IPS DF 19.7 (cell line): ENCODE measurements at regions not wholly inside any gene's neighbourhood (a gene's known extent, or its start where the extent isn't known, plus 50 kb on each side); places are given as distances from the start of the nearest gene placed in this dataset.

Experiments
- DNase-seq: peaks from one replicate; pipeline ENCODE4 v3.0.0-alpha.2; 2013; ENCODE audit warnings: low read depth, low spot score

GRCh38 chrX:87727620-87728019 lies 210.0 kb downstream of the KLHL4 start:
- DNase-seq = no peak

GRCh38 chrX:87728024-87728423 lies 210.4 kb downstream of the KLHL4 start:
- DNase-seq = no peak

GRCh38 chrX:87728459-87728858 lies 210.9 kb downstream of the KLHL4 start:
- no peak for DNase-seq

GRCh38 chrX:87732133-87732532 lies 214.5 kb downstream of the KLHL4 start:
- no peak for DNase-seq

GRCh38 chrX:87736576-87736975 lies 219.0 kb downstream of the KLHL4 start:
- DNase-seq = no peak

- no peak for DNase-seq
Observed at GRCh38 chrX:87744391-87744790, 226.8 kb downstream of the KLHL4 start.

GRCh38 chrX:87755493-87755892 lies 237.9 kb downstream of the KLHL4 start:
- DNase-seq = no peak

- no peak for DNase-seq
Observed at GRCh38 chrX:87788976-87789375, 271.4 kb downstream of the KLHL4 start.

GRCh38 chrX:87798039-87798438 lies 280.4 kb downstream of the KLHL4 start:
- DNase-seq = no peak

- DNase-seq = no peak
Observed at GRCh38 chrX:87805829-87806490, 288.4 kb downstream of the KLHL4 start.

GRCh38 chrX:87808576-87809243 lies 291.1 kb downstream of the KLHL4 start:
- no peak for DNase-seq

- no peak for DNase-seq
Observed at GRCh38 chrX:87813566-87813965, 296.0 kb downstream of the KLHL4 start.

GRCh38 chrX:87846956-87847355 lies 329.4 kb downstream of the KLHL4 start:
- no peak for DNase-seq

GRCh38 chrX:87873347-87873941 lies 355.8 kb downstream of the KLHL4 start:
- DNase-seq = no peak

- no peak for DNase-seq
Observed at GRCh38 chrX:87874043-87874442, 356.4 kb downstream of the KLHL4 start.

- no peak for DNase-seq
Observed at GRCh38 chrX:87878926-87879325, 361.3 kb downstream of the KLHL4 start.

GRCh38 chrX:87890437-87890836 lies 372.8 kb downstream of the KLHL4 start:
- no peak for DNase-seq

GRCh38 chrX:87895421-87895820 lies 377.8 kb downstream of the KLHL4 start:
- no peak for DNase-seq

GRCh38 chrX:87896057-87896456 lies 378.5 kb downstream of the KLHL4 start:
- no peak for DNase-seq

GRCh38 chrX:87900320-87900908 lies 382.8 kb downstream of the KLHL4 start:
- DNase-seq = no peak

GRCh38 chrX:87901060-87901459 lies 383.5 kb downstream of the KLHL4 start:
- DNase-seq = no peak

GRCh38 chrX:87914726-87915125 lies 397.1 kb downstream of the KLHL4 start:
- no peak for DNase-seq

GRCh38 chrX:87924619-87925018 lies 407.0 kb downstream of the KLHL4 start:
- no peak for DNase-seq
